ENCODE measurements at regions not wholly inside any gene's neighbourhood (a gene's known extent, or its start where the extent isn't known, plus 50 kb on each side); places are given as distances from the start of the nearest gene placed in this dataset.
"Not testable (repeated sequence)": the region's sequence is repeated elsewhere in the genome, so short reads cannot be mapped to it uniquely, and the experiment has no call there.

DNA sequence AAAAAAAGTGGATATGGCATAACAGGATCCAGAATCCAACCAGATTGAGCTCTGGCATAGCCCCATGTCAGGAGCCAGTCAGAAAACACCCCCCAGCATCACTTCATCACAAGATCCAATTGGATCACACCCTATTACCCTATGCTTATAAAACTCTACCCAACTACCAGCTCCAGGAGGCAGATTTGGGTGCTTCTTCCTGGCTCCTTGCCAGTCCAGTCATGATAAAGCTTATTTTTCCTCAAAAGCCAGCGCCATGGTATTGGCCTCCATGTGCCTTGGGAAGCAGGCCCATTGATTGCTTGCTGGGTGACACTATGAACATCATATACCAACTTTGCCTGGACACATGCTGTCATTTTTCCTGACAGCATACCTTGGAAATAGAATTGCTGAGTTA is 281.4 kb upstream of the MKLN1 start:
- Mint-ChIP-seq H3K4me3 (no peak overlapping the region), H3K4me1 (ENCODE audit: low read depth) (peaks cover 35% of the 10 kb centered on the region), H3K27me3 (ENCODE audit: low read depth) (no peaks in the 10 kb centered on the region), H3K9me3 (peaks cover 8% of the 10 kb centered on the region), H3K36me3 (ENCODE audit: low read depth) (peaks cover 37% of the 10 kb centered on the region), H3K27ac (no peak overlapping the region)
- no peak for DNase-seq (ENCODE audit: low spot score)

DNA sequence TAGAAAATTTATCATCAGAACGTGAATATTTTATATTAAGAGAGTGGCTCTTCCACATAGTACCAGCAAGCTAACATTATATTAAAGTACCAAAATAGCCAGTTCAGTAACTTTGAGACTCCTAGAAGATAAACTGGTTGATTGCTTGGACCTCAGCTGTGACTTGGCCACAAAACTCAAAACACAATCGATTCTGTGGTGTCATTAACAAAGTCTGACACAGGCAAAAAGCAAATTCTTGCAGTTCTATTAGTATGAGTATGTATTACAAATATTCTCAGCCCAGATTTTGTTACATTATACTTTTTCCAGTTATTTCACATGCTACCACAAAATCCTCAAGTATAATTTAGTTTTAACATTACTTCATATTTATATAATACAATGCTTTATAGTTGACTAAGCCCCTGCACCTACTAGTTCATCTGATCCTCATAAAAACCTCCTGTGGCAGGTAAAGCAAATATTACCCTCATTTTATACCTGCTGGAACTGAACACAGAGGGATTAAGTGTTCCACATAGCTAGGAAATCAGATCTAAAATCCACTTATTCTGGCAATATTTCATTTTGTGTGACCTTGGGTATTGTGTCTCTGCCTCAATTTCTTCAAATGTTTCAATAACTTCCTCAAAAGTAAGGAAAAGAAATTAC is 279.9 kb upstream of the MKLN1 start:
- H3K36me3 Mint-ChIP-seq (ENCODE audit: low read depth): peaks cover 37% of the 10 kb centered on the region
- peaks cover 8% of the 10 kb centered on the region for H3K9me3 Mint-ChIP-seq
- H3K4me3 Mint-ChIP-seq: no peak overlapping the region
- no peak overlapping the region for H3K27ac Mint-ChIP-seq
- no peaks in the 10 kb centered on the region for H3K27me3 Mint-ChIP-seq (ENCODE audit: low read depth)
- DNase-seq (ENCODE audit: low spot score): no peak
- peaks cover 33% of the 10 kb centered on the region for H3K4me1 Mint-ChIP-seq (ENCODE audit: low read depth)

DNA sequence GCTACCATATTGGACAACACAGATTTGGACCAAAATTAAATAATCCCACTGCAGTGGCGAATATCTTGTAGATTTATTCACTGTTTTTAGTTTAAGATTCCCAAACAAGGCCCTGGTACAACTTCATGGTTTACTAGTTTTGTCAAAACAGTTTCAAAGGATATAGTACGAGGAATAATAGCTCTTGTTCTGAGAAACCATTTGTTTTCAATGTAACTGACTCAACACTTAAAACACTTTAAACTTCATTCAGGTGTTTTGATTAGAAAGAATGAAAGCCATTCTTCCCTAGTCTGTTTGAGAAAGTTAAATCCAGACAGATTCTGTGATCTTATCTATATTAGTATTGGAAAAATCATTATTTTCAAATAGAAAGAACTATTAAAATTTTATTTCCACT is 276.4 kb upstream of the MKLN1 start:
- Mint-ChIP-seq H3K4me1 (ENCODE audit: low read depth) (peaks cover 47% of the 10 kb centered on the region), H3K27ac (no peak overlapping the region), H3K4me3 (no peak overlapping the region), H3K9me3 (peaks cover 1% of the 10 kb centered on the region), H3K36me3 (ENCODE audit: low read depth) (peaks cover 41% of the 10 kb centered on the region), H3K27me3 (ENCODE audit: low read depth) (no peaks in the 10 kb centered on the region)
- DNase-seq (ENCODE audit: low spot score): no peak

DNA sequence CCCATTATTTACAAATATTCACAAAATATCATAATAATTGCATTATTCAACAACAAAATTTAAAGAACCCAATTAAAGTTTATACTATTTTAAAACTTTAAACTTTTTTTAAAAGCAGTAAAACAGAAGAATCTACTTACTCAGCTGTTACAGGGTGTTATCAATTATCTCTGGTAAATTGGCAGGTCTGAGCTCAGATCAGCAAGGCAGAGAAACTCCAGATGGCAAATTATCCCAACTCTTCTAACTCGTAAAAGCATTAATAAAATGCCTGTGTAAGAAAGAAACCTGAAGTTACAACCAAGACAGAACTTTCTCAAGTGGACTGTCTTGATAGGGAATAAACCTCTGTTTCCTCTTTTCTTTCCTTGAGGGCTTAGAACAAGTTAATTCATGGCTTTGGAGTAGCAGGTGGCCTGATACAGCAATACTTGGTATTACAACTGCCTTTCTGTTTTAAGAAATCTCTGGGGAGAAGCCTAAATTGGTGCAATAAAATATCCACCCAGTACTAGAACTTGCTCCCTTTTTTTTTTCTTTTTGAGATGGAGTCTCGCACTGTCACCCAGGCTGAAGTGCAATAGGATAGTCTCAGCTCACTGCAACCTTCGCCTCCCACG is 275.3 kb upstream of the MKLN1 start:
- DNase-seq (ENCODE audit: low spot score): no peak
- peaks cover 52% of the 10 kb centered on the region for H3K4me1 Mint-ChIP-seq (ENCODE audit: low read depth)

DNA sequence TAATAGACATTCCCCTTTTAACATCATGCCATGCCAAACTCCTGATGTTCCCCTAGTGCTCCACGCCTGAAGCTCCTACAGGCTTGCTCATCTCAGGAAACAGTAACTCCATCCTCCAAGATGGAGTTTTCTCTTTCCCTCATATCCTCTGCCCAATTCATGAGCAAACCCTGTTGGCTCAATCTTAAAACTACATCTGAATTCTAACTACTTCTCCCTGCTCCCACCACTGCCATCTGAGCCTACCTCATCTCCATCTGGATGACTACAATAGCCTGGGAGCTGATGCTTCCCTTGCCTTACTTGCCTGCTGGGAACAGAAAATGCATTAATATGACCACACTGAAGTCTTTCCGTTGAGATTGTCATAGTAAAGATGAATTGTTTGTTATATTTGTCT is 271.7 kb upstream of the MKLN1 start:
- H3K9me3 Mint-ChIP-seq: no peaks in the 10 kb centered on the region

More for the DNA sequence above, 275.3 kb upstream of the MKLN1 start:
- Mint-ChIP-seq H3K27ac (no peak overlapping the region), H3K36me3 (ENCODE audit: low read depth) (peaks cover 30% of the 10 kb centered on the region), H3K9me3 (no peaks in the 10 kb centered on the region), H3K27me3 (ENCODE audit: low read depth) (no peaks in the 10 kb centered on the region), H3K4me3 (no peak overlapping the region)

DNA sequence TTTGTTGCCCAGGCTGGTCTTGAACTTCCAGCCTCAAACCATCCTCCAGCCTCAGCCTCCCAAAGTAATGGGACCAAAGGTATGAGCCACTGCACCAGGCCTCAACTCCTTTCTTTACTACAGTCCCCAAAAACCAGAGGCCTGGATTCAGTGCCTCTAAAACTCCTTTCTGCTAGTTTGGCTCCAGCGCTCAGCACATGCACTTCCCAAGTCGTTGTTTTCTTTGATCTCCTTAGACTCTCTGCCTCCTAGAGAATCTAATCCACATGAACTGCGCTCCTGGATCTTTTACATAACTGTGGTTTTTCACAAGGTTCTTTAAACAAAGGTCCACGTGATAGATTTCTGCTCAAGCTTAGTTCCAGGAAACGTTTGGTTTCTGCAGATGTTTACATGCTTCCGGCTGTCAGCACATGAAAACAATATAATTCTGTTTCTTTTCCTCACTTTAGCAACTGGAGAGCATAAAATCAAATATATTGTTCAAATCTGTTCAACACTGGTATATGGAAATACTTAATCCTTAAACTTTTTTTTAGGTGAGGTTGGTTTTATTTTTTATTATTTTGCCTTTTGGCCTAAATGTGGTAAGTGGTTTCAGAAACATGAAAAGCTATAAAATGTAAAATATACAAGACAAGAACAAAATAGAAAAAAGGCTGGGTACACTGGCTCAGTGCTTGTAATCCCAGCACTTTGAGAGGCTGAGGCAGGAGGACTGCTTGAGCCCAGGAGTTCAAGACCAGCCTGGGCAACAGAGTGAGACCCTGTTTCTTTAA is 270.5 kb upstream of the MKLN1 start:
- H3K27ac Mint-ChIP-seq: peak overlapping the region; percentile 95
- no peak for DNase-seq (ENCODE audit: low spot score)

More for the DNA sequence above, 271.7 kb upstream of the MKLN1 start:
- Mint-ChIP-seq H3K27me3 (ENCODE audit: low read depth) (no peaks in the 10 kb centered on the region), H3K27ac (no peak overlapping the region), H3K36me3 (ENCODE audit: low read depth) (peaks cover 23% of the 10 kb centered on the region), H3K4me1 (ENCODE audit: low read depth) (peaks cover 35% of the 10 kb centered on the region), H3K4me3 (no peak overlapping the region)
- DNase-seq (ENCODE audit: low spot score): no peak

DNA sequence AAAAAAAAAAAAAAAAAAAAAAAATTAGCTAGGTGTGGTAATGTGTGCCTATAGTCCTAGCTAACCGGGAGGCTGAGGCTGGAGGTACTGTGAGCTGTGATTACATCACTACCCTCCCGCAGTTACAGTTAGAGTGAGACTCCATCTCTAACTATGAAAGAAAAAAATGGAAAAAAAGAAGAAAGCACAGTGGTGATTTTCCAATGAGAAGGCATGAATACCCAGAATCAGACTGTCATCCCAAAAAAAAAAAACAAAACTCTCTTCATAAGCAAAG is 269.9 kb upstream of the MKLN1 start:
- H3K27ac Mint-ChIP-seq: peak overlapping the region; percentile 95
- no peaks in the 10 kb centered on the region for H3K9me3 Mint-ChIP-seq
- peaks cover 26% of the 10 kb centered on the region for H3K36me3 Mint-ChIP-seq (ENCODE audit: low read depth)
- H3K27me3 Mint-ChIP-seq (ENCODE audit: low read depth): no peaks in the 10 kb centered on the region
- no peak for DNase-seq (ENCODE audit: low spot score)
- peaks cover 38% of the 10 kb centered on the region for H3K4me1 Mint-ChIP-seq (ENCODE audit: low read depth)
- peak overlapping the region; percentile 55 for H3K4me3 Mint-ChIP-seq

More for the DNA sequence above, 270.5 kb upstream of the MKLN1 start:
- peaks cover 38% of the 10 kb centered on the region for H3K4me1 Mint-ChIP-seq (ENCODE audit: low read depth)
- H3K9me3 Mint-ChIP-seq: no peaks in the 10 kb centered on the region
- H3K36me3 Mint-ChIP-seq (ENCODE audit: low read depth): peaks cover 26% of the 10 kb centered on the region
- no peaks in the 10 kb centered on the region for H3K27me3 Mint-ChIP-seq (ENCODE audit: low read depth)
- H3K4me3 Mint-ChIP-seq: peak overlapping the region; percentile 55

DNA sequence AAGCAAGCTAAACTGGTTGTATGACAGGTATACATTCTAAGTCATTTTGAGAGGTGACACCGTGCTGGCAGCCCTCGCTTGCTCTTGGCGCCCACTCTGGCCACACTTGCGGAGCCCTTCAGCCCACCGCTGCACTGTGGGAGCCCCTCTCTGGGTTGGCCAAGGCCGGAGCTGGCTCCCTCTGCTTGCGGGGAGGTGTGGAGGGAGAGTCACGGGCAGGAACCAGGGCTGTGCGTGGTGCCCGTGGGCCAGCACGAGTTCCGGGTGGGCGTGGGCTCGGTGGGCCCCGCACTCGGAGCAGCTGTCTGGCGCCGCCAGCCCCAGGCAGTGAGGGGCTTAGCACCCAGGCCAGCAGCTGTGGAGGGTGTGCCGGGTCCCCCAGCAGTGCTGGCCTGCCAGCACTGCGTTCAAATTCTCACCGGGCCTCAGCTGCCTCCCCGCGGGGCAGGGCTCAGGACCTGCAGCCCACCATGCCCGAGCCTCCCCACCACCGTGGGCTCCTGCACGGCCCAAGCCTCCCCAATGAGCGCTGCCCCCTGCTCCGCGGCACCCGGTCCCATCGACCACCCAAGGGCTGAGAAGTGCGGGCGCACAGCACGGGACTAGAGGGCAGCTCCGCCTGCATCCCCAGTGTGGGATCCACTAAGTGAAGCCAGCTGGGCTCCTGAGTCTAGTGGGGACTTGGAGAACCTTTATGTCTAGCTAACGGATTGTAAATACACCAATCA is 269.0 kb upstream of the MKLN1 start:
- H3K4me3 Mint-ChIP-seq; H3K27me3 Mint-ChIP-seq (ENCODE audit: low read depth); DNase-seq (ENCODE audit: low spot score); H3K9me3 Mint-ChIP-seq: not testable (repeated sequence)
- Mint-ChIP-seq H3K36me3 (ENCODE audit: low read depth) (peaks cover 26% of the 10 kb centered on the region), H3K4me1 (ENCODE audit: low read depth) (peaks cover 37% of the 10 kb centered on the region), H3K27ac (peak overlapping the region; percentile 31)

DNA sequence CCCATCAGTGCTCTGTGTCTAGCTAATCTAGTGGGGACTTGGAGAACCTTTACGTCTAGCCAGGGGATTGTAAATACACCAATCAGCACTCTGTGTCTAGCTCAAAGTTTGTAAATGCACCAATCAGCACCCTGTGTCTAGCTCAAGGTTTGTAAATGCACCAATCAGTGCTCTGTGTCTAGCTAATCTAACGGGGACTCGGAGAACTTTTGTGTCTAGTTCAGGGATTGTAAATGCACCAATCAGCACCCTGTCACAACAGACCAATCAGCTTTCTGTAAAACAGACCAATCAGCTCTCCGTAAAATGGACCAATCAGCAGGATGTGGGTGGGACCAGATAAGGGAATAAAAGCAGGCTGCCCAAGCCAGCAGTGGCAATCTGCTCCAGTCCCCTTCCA is 268.3 kb upstream of the MKLN1 start:
- H3K4me3 Mint-ChIP-seq; H3K27me3 Mint-ChIP-seq (ENCODE audit: low read depth); H3K9me3 Mint-ChIP-seq; DNase-seq (ENCODE audit: low spot score): not testable (repeated sequence)
- H3K4me1 Mint-ChIP-seq (ENCODE audit: low read depth): peaks cover 33% of the 10 kb centered on the region
- H3K36me3 Mint-ChIP-seq (ENCODE audit: low read depth): peaks cover 21% of the 10 kb centered on the region
- peak overlapping the region; percentile 31 for H3K27ac Mint-ChIP-seq

DNA sequence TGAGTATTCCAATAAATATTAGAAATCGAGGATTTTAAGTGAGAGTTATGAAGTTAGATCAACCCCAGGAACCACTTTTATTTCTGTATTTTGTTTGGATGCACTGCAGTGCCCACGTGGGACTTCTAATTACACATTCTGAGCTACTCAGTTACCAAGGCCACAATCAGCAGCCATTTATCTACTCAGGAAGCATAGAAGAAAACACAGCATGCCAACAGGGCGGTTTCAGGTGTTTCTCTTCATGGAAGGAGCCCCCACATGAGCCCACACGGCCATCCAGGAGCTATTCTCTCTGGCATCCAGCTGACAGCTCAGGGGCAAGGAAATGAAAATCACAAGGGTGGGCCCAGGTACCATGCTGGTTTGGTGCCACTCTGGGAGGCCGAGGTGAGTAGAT is 266.5 kb upstream of the MKLN1 start:
- Mint-ChIP-seq H3K27ac (peak overlapping the region; percentile 60), H3K9me3 (no peaks in the 10 kb centered on the region), H3K36me3 (ENCODE audit: low read depth) (peaks cover 17% of the 10 kb centered on the region), H3K4me1 (ENCODE audit: low read depth) (peaks cover 26% of the 10 kb centered on the region), H3K27me3 (ENCODE audit: low read depth) (no peaks in the 10 kb centered on the region), H3K4me3 (no peak overlapping the region)
- no peak for DNase-seq (ENCODE audit: low spot score)

DNA sequence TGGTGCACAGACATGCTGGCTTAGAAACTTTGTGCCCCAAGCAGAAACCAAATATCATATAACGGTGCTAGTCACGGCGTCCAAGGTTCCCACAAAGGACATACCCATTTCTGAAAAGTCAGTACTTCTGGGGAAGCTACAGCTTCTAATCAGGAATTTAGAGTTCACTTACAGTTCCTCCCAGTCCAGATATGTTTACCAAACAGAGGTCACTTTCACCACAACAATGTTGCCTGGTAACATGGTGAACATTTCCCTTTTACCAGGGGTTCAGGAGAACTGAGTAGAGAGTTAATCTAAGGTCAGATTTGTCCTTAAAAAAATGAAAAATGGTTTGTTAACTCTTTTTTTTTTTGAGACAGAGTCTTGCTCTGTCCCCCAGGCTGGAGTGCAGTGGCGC is 265.9 kb upstream of the MKLN1 start:
- peaks cover 23% of the 10 kb centered on the region for H3K4me1 Mint-ChIP-seq (ENCODE audit: low read depth)
- DNase-seq (ENCODE audit: low spot score): no peak
- no peak overlapping the region for H3K27ac Mint-ChIP-seq
- H3K4me3 Mint-ChIP-seq: no peak overlapping the region
- no peaks in the 10 kb centered on the region for H3K27me3 Mint-ChIP-seq (ENCODE audit: low read depth)
- no peaks in the 10 kb centered on the region for H3K9me3 Mint-ChIP-seq
- peaks cover 17% of the 10 kb centered on the region for H3K36me3 Mint-ChIP-seq (ENCODE audit: low read depth)

DNA sequence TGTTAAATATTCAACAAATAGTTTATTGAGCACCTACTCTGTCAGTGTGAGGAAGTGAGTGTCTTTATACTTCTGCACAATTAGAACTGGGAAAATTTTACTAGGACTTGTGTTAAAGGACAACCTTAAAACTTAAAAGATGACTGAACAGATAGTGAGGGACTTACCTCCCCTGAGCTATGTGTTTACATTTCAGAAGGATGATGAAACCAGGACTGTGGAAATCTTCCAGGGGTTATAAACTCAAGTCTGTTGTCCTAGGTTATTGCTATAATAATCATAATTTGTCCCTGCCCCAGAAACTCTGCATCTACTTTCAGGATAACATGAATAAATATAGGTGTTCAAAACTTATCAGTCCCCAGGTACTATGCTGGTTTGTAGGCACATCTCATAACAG is 261.0 kb upstream of the MKLN1 start:
- no peak for DNase-seq (ENCODE audit: low spot score)
- Mint-ChIP-seq H3K9me3 (no peaks in the 10 kb centered on the region), H3K27me3 (ENCODE audit: low read depth) (no peaks in the 10 kb centered on the region), H3K4me1 (ENCODE audit: low read depth) (peaks cover 13% of the 10 kb centered on the region), H3K36me3 (ENCODE audit: low read depth) (peaks cover 4% of the 10 kb centered on the region), H3K4me3 (no peak overlapping the region), H3K27ac (no peak overlapping the region)

DNA sequence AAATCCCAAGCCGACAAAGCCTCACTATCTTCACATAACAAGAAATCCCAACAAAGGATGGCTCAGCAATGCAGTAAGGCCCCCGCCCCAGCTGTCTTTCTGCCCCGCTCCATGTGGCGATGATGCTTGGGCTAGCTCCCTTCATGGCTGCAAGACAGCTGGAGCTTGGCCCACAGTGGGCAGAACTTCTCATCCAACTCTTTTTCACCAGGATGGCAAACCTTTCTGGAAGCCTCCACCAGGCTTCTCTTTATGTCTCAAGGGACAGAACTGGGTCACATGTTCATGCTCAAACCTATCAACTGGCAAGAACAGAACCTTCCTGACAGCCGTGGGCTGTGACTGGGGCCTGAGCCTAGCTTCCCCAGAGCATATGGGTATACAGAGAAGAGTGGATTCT is 260.5 kb upstream of the MKLN1 start:
- DNase-seq (ENCODE audit: low spot score): no peak
- Mint-ChIP-seq H3K27ac (no peak overlapping the region), H3K9me3 (no peaks in the 10 kb centered on the region), H3K4me3 (no peak overlapping the region), H3K4me1 (ENCODE audit: low read depth) (peaks cover 15% of the 10 kb centered on the region), H3K27me3 (ENCODE audit: low read depth) (no peaks in the 10 kb centered on the region), H3K36me3 (ENCODE audit: low read depth) (peaks cover 4% of the 10 kb centered on the region)

DNA sequence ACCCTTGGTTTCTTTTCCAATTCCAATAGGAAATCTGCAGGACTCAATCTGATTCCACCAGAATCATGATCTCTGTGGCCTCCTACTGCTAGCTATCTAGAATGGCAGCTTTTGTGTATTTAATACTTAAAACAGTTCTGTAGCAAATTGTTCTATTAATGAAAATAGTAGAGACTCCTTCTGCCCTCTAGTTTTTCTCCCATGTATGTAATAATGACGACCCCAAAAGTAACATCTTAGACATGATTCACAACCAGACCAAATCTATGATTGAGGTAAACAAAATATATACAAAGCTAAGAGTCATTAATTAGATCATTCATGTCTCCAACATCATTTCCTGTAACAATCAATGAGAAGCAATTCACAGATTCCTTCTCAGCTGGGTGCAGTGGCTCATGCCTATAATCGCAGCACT is 259.1 kb upstream of the MKLN1 start:
- Mint-ChIP-seq H3K36me3 (ENCODE audit: low read depth) (peaks cover 2% of the 10 kb centered on the region), H3K4me3 (no peak overlapping the region), H3K27ac (no peak overlapping the region), H3K9me3 (no peaks in the 10 kb centered on the region), H3K27me3 (ENCODE audit: low read depth) (no peaks in the 10 kb centered on the region), H3K4me1 (ENCODE audit: low read depth) (peaks cover 22% of the 10 kb centered on the region)
- DNase-seq (ENCODE audit: low spot score): no peak

Data from T-helper 2 cell treated with Interferon-gamma antibody and Interleukin-4, amounts not matched to agents 5 μg/mL and 100 μg/mL, for 36 hours (primary cell).